Thyroid gland (tissue), 4 donors: ENCODE measurements at regions not wholly inside any gene's neighbourhood (a gene's known extent, or its start where the extent isn't known, plus 50 kb on each side); places are given as distances from the start of the nearest gene placed in this dataset.

Source experiments
- CTCF ChIP-seq, 6 experiments: fragments of 200-600 bp in 3 of 6; fragments of 450-650 bp in 3 of 6; sonication (generic) in 3 of 6; IDR thresholded peaks; one replicate each; pipeline ENCODE4 v1.5.1; 2016 to 2019; ENCODE audit warnings: antibody characterized with exemption in 6 of 6, mild to moderate bottlenecking in 2 of 6, inconsistent platforms in 1 of 6, moderate library complexity in 1 of 6
- POLR2A ChIP-seq, 2 donors: fragments of 450-650 bp; IDR thresholded peaks; one replicate each; pipeline ENCODE4 v1.6.1; 2017; ENCODE audit warnings: antibody characterized with exemption in 2 of 2, mild to moderate bottlenecking in 2 of 2, moderate library complexity in 1 of 2

GRCh38 chr10:33065111-33065510, 107.1 kb upstream of the ITGB1 start:
- TF ChIP-seq CTCF (IDR thresholded peaks at IDR 0.05) (no peak), POLR2A (IDR thresholded peaks at IDR 0.05) (no peak)
